HUES64 (cell line): ENCODE measurements at regions not wholly inside any gene's neighbourhood (a gene's known extent, or its start where the extent isn't known, plus 50 kb on each side); places are given as distances from the start of the nearest gene placed in this dataset.

Experiments used
- H3K27ac ChIP-seq: 2 replicates; pipeline ENCODE4 v1.7.0; 2013; ENCODE audit warnings: low read depth, low read length, inconsistent platforms
- H3K27me3 ChIP-seq: 2 replicates; pipeline ENCODE4 v1.6.1; 2013; ENCODE audit warnings: mild to moderate bottlenecking, low read length; ENCODE audit not compliant: insufficient read depth
- H3K36me3 ChIP-seq: 2 replicates; pipeline ENCODE4 v1.6.1; 2013; ENCODE audit warnings: mild to moderate bottlenecking, low read length; ENCODE audit not compliant: insufficient read depth
- H3K4me1 ChIP-seq: 2 replicates; pipeline ENCODE4 v1.6.1; 2013; ENCODE audit warnings: mild to moderate bottlenecking, low read length, moderate library complexity; ENCODE audit not compliant: insufficient read depth
- H3K4me3 ChIP-seq: 2 replicates; pipeline ENCODE4 v1.5.1; 2013; ENCODE audit warnings: mild to moderate bottlenecking, low read length, moderate library complexity
- H3K9ac ChIP-seq: 2 replicates; pipeline ENCODE4 v1.6.1; 2013; ENCODE audit warnings: mild to moderate bottlenecking, low read depth, low read length
- H3K9me3 ChIP-seq: 2 replicates; pipeline ENCODE4 v1.6.1; 2013; ENCODE audit warnings: low read depth, low read length; ENCODE audit not compliant: insufficient read depth
- WGBS: fragments of 150-250, 120-280 bp; methylation state at CpG from one replicate; pipeline ENCODE4 v1.1.7; 2013; ENCODE audit warnings: missing lambda C conversion rate; 5-methylcytosine and 5-hydroxymethylcytosine counted together

GRCh38 chr9:108002371-108002956 is 512.9 kb upstream of the KLF4 start:
- Histone ChIP-seq H3K27me3 (no peaks in the 10 kb centered on the region), H3K27ac (no peak overlapping the region), H3K4me1 (peaks cover 4% of the 10 kb centered on the region; the same call in 1 of the 2 replicates), H3K9me3 (no peaks in the 10 kb centered on the region), H3K36me3 (no peaks in the 10 kb centered on the region), H3K4me3 (no peak overlapping the region), H3K9ac (no peak overlapping the region)
- 88% methylated on average over 15 of the region's 15 CpGs for WGBS

- Histone ChIP-seq H3K9ac (no peak overlapping the region), H3K9me3 (no peaks in the 10 kb centered on the region), H3K36me3 (no peaks in the 10 kb centered on the region), H3K27ac (no peak overlapping the region), H3K4me3 (no peak overlapping the region), H3K27me3 (no peaks in the 10 kb centered on the region), H3K4me1 (peaks cover 4% of the 10 kb centered on the region; the same call in 1 of the 2 replicates)
- WGBS, result 95% methylated on average over 4 of the region's 4 CpGs
Measured at GRCh38 chr9:108001237-108001636, 511.7 kb upstream of the KLF4 start.

GRCh38 chr9:107999890-108000289 is 510.3 kb upstream of the KLF4 start:
- WGBS, result 90% methylated on average over 2 of the region's 2 CpGs
- no peak overlapping the region for H3K27ac ChIP-seq
- H3K9me3 ChIP-seq, result no peaks in the 10 kb centered on the region
- H3K36me3 ChIP-seq, result no peaks in the 10 kb centered on the region
- H3K27me3 ChIP-seq, result no peaks in the 10 kb centered on the region
- no peak overlapping the region for H3K9ac ChIP-seq
- H3K4me3 ChIP-seq, result no peak overlapping the region
- peaks cover 4% of the 10 kb centered on the region; the same call in 1 of the 2 replicates for H3K4me1 ChIP-seq

- no peak overlapping the region for H3K4me3 ChIP-seq
- no peaks in the 10 kb centered on the region for H3K27me3 ChIP-seq
- H3K4me1 ChIP-seq, result peaks cover 4% of the 10 kb centered on the region; the same call in 1 of the 2 replicates
- no peaks in the 10 kb centered on the region for H3K36me3 ChIP-seq
- no peak overlapping the region for H3K9ac ChIP-seq
- no peak overlapping the region for H3K27ac ChIP-seq
- WGBS, result 44% methylated on average over 5 of the region's 5 CpGs
- H3K9me3 ChIP-seq, result no peaks in the 10 kb centered on the region
Measured at GRCh38 chr9:107999011-107999410, 509.4 kb upstream of the KLF4 start.

- Histone ChIP-seq H3K27ac (no peak overlapping the region), H3K4me3 (no peak overlapping the region), H3K4me1 (peaks cover 4% of the 10 kb centered on the region; the same call in 1 of the 2 replicates), H3K9ac (no peak overlapping the region), H3K36me3 (no peaks in the 10 kb centered on the region), H3K9me3 (no peaks in the 10 kb centered on the region), H3K27me3 (peaks cover 2% of the 10 kb centered on the region; the same call in 1 of the 2 replicates)
- WGBS, result 100% methylated on average over 2 of the region's 2 CpGs
Measured at GRCh38 chr9:107994648-107995047, 505.1 kb upstream of the KLF4 start.

GRCh38 chr9:107992271-107992670 is 502.7 kb upstream of the KLF4 start:
- peaks cover 2% of the 10 kb centered on the region; the same call in 1 of the 2 replicates for H3K27me3 ChIP-seq
- H3K27ac ChIP-seq, result no peak overlapping the region
- H3K9ac ChIP-seq, result no peak overlapping the region
- WGBS, result 90% methylated on average over 1 of the region's 2 CpGs
- H3K4me3 ChIP-seq, result no peak overlapping the region
- no peaks in the 10 kb centered on the region for H3K4me1 ChIP-seq
- H3K36me3 ChIP-seq, result no peaks in the 10 kb centered on the region
- H3K9me3 ChIP-seq, result no peaks in the 10 kb centered on the region

GRCh38 chr9:107991581-107991980 is 502.0 kb upstream of the KLF4 start:
- 94% methylated on average over 4 of the region's 4 CpGs for WGBS
- Histone ChIP-seq H3K27me3 (peaks cover 2% of the 10 kb centered on the region; the same call in 1 of the 2 replicates), H3K27ac (no peak overlapping the region), H3K9me3 (no peaks in the 10 kb centered on the region), H3K4me1 (no peaks in the 10 kb centered on the region), H3K9ac (no peak overlapping the region), H3K4me3 (no peak overlapping the region), H3K36me3 (no peaks in the 10 kb centered on the region)

- H3K9me3 ChIP-seq, result no peaks in the 10 kb centered on the region
- no peak overlapping the region for H3K9ac ChIP-seq
- peaks cover 2% of the 10 kb centered on the region; the same call in 1 of the 2 replicates for H3K27me3 ChIP-seq
- H3K4me3 ChIP-seq, result no peak overlapping the region
- 88% methylated on average over 2 of the region's 2 CpGs for WGBS
- no peak overlapping the region for H3K27ac ChIP-seq
- H3K4me1 ChIP-seq, result no peaks in the 10 kb centered on the region
- no peaks in the 10 kb centered on the region for H3K36me3 ChIP-seq
Measured at GRCh38 chr9:107989544-107989943, 500.0 kb upstream of the KLF4 start.

- no peak overlapping the region for H3K4me3 ChIP-seq
- 76% methylated on average over 4 of the region's 4 CpGs for WGBS
- no peaks in the 10 kb centered on the region for H3K4me1 ChIP-seq
- no peaks in the 10 kb centered on the region for H3K36me3 ChIP-seq
- peaks cover 2% of the 10 kb centered on the region; the same call in 1 of the 2 replicates for H3K27me3 ChIP-seq
- no peaks in the 10 kb centered on the region for H3K9me3 ChIP-seq
- no peak overlapping the region for H3K9ac ChIP-seq
- H3K27ac ChIP-seq, result no peak overlapping the region
Measured at GRCh38 chr9:107989099-107989498, 499.5 kb upstream of the KLF4 start.

- 89% methylated on average over 2 of the region's 2 CpGs for WGBS
Measured at GRCh38 chr9:107984956-107985355, 495.4 kb upstream of the KLF4 start.

GRCh38 chr9:107983762-107984161 is 494.2 kb upstream of the KLF4 start:
- Histone ChIP-seq H3K4me3 (no peak overlapping the region), H3K4me1 (no peaks in the 10 kb centered on the region), H3K27ac (no peak overlapping the region), H3K27me3 (no peaks in the 10 kb centered on the region), H3K36me3 (no peaks in the 10 kb centered on the region), H3K9ac (no peak overlapping the region), H3K9me3 (no peaks in the 10 kb centered on the region)
- WGBS, result 97% methylated on average over 3 of the region's 3 CpGs

More at GRCh38 chr9:107984956-107985355, 495.4 kb upstream of the KLF4 start:
- no peaks in the 10 kb centered on the region for H3K27me3 ChIP-seq
- no peaks in the 10 kb centered on the region for H3K4me1 ChIP-seq
- H3K27ac ChIP-seq, result no peak overlapping the region
- H3K4me3 ChIP-seq, result no peak overlapping the region
- no peak overlapping the region for H3K9ac ChIP-seq
- no peaks in the 10 kb centered on the region for H3K36me3 ChIP-seq
- no peaks in the 10 kb centered on the region for H3K9me3 ChIP-seq

GRCh38 chr9:107983181-107983603 is 493.6 kb upstream of the KLF4 start:
- no peaks in the 10 kb centered on the region for H3K9me3 ChIP-seq
- WGBS, result 95% methylated on average over 1 of the region's 3 CpGs
- H3K27me3 ChIP-seq, result no peaks in the 10 kb centered on the region
- no peak overlapping the region for H3K4me3 ChIP-seq
- H3K4me1 ChIP-seq, result no peaks in the 10 kb centered on the region
- H3K27ac ChIP-seq, result no peak overlapping the region
- no peaks in the 10 kb centered on the region for H3K36me3 ChIP-seq
- H3K9ac ChIP-seq, result no peak overlapping the region
